ENCODE measurements at regions not wholly inside any gene's neighbourhood (a gene's known extent, or its start where the extent isn't known, plus 50 kb on each side); places are given as distances from the start of the nearest gene placed in this dataset.

- H3K4me3 ChIP-seq (replicated peaks; ENCODE audit: low read depth, low read length) = no peak overlapping the region
- DNase-seq (ENCODE audit: low read depth) = no peak
- TF ChIP-seq, protein P1, sequence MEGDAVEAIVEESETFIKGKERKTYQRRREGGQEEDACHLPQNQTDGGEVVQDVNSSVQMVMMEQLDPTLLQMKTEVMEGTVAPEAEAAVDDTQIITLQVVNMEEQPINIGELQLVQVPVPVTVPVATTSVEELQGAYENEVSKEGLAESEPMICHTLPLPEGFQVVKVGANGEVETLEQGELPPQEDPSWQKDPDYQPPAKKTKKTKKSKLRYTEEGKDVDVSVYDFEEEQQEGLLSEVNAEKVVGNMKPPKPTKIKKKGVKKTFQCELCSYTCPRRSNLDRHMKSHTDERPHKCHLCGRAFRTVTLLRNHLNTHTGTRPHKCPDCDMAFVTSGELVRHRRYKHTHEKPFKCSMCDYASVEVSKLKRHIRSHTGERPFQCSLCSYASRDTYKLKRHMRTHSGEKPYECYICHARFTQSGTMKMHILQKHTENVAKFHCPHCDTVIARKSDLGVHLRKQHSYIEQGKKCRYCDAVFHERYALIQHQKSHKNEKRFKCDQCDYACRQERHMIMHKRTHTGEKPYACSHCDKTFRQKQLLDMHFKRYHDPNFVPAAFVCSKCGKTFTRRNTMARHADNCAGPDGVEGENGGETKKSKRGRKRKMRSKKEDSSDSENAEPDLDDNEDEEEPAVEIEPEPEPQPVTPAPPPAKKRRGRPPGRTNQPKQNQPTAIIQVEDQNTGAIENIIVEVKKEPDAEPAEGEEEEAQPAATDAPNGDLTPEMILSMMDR (IDR thresholded peaks at IDR 0.05; ENCODE audit: low read length, missing control alignments) = no peak
These were observed 121.6 kb upstream of the IRF2BP2 start for GRCh38 chr1:234731569-234732085.

DNA sequence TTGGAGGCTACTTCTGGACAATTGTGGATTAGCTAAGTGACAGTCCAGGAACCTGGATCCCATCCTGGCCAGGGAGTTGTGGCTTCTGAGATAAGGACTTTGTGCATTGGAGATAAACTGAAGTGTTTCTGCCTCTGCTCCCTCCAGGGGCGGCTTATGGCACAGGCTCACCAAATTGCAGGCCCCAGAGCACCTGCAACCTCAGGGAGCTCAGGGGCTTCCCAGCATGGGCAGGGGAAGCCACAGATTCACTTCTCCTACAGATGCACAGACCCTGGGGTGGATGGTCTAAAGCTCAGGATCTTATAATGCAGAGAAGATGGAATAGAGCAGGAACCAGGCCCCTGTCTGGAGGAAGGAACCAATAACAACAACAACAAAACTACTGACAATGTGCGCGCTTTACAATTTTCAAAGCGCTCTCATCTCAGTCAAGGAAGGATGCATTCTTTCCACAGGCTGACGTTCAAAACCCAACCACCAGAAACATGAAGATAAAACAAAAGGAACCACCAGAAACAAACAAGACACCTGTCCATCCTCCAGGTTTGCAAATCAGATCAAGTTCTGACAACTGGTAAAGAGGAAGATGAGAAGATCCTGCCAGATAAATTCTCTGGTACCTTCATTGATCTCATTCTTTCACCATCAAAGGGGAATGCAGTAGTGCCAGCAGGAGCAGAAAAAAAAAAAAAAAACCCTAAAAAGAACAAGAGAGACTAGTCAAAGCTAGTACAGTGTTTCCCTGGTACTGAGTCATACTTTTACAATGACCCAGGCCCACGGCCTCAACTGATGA is 121.0 kb upstream of the IRF2BP2 start:
- H3K4me3 ChIP-seq (replicated peaks; ENCODE audit: low read depth, low read length) = no peak overlapping the region
- DNase-seq (ENCODE audit: low read depth) = peak; percentile 67
- TF ChIP-seq, protein P1 (IDR thresholded peaks at IDR 0.05; ENCODE audit: low read length, missing control alignments) = no peak

DNA sequence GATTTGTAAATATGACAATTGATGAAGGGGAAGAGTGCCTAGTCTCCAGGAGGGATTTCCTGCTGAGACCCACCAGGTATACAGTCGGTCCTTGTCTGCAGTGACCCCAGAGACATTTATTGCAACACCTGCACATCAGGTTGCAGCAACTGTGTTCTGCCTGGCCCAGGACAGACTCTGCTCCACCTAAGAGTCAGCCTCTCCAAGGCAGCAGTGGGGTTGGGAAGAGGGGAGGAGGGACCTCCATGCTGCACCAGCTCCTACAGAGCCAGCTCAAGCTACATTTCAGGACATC is 120.4 kb upstream of the IRF2BP2 start:
- no peak overlapping the region for H3K4me3 ChIP-seq (replicated peaks; ENCODE audit: low read depth, low read length)
- DNase-seq (ENCODE audit: low read depth) = no peak
- TF ChIP-seq, protein P1 (IDR thresholded peaks at IDR 0.05; ENCODE audit: low read length, missing control alignments) = no peak

- peak; percentile 29 for DNase-seq (ENCODE audit: low read depth)
- TF ChIP-seq, protein P1 (IDR thresholded peaks at IDR 0.05; ENCODE audit: low read length, missing control alignments) = no peak
- no peak overlapping the region for H3K4me3 ChIP-seq (replicated peaks; ENCODE audit: low read depth, low read length)
These were observed 119.8 kb upstream of the IRF2BP2 start for GRCh38 chr1:234729561-234730474.

DNA sequence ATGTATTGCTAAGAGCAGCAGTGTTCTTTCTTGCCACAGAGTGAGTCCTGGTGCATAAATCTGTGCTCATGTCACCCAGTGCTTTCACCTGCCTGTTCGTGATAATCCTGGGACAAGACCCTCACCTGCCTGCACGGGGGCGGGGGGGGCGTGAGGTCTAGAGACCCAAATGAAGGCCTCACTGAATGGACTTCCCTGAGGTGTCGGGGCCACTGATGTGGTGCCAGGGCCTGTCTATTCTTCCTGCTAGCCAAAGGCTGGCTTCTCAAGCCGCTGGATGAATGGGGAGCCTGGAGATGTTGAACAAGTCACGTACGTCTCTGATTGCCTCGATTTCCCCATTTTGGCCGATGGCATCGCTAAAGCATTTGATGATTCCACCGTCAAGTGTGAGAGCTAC is 118.8 kb upstream of the IRF2BP2 start:
- TF ChIP-seq, protein P1 (IDR thresholded peaks at IDR 0.05; ENCODE audit: low read length, missing control alignments) = no peak
- H3K4me3 ChIP-seq (replicated peaks; ENCODE audit: low read depth, low read length) = no peak overlapping the region
- no peak for DNase-seq (ENCODE audit: low read depth)

GRCh38 chr1:234727018-234727940 is 117.3 kb upstream of the IRF2BP2 start:
- TF ChIP-seq, protein P1 (IDR thresholded peaks at IDR 0.05; ENCODE audit: low read length, missing control alignments) = no peak
- H3K4me3 ChIP-seq (replicated peaks; ENCODE audit: low read depth, low read length) = no peak overlapping the region
- no peak for DNase-seq (ENCODE audit: low read depth)
